ENCODE measurements at regions not wholly inside any gene's neighbourhood (a gene's known extent, or its start where the extent isn't known, plus 50 kb on each side); places are given as distances from the start of the nearest gene placed in this dataset.

- TF ChIP-seq CTCF (IDR thresholded peaks at IDR 0.05; ENCODE audit: borderline replicate concordance, insufficient read depth, low read depth, low read length), result no peak
These were observed 132.4 kb downstream of the TMEM174 start for GRCh38 chr5:73305386-73305785.

GRCh38 chr5:73304381-73304780, 131.4 kb downstream of the TMEM174 start:
- no peak for TF ChIP-seq CTCF (IDR thresholded peaks at IDR 0.05; ENCODE audit: borderline replicate concordance, insufficient read depth, low read depth, low read length)
- no peak overlapping the region for H3K4me3 ChIP-seq (ENCODE audit: low read depth, low read length)

More at GRCh38 chr5:73305386-73305785, 132.4 kb downstream of the TMEM174 start:
- H3K4me3 ChIP-seq (ENCODE audit: low read depth, low read length), result no peak overlapping the region

GRCh38 chr5:73303148-73304079, 130.4 kb downstream of the TMEM174 start:
- H3K4me3 ChIP-seq (ENCODE audit: low read depth, low read length), result no peak overlapping the region
- TF ChIP-seq CTCF (IDR thresholded peaks at IDR 0.05; ENCODE audit: borderline replicate concordance, insufficient read depth, low read depth, low read length), result no peak

GRCh38 chr5:73302797-73303147, 129.8 kb downstream of the TMEM174 start:
- TF ChIP-seq CTCF (IDR thresholded peaks at IDR 0.05; ENCODE audit: borderline replicate concordance, insufficient read depth, low read depth, low read length), result no peak
- no peak overlapping the region for H3K4me3 ChIP-seq (ENCODE audit: low read depth, low read length)

- no peak for TF ChIP-seq CTCF (IDR thresholded peaks at IDR 0.05; ENCODE audit: borderline replicate concordance, insufficient read depth, low read depth, low read length)
These were observed 128.4 kb downstream of the TMEM174 start for GRCh38 chr5:73301208-73301901.

GRCh38 chr5:73300337-73301207, 127.6 kb downstream of the TMEM174 start:
- no peak overlapping the region for H3K4me3 ChIP-seq (ENCODE audit: low read depth, low read length)
- TF ChIP-seq CTCF (IDR thresholded peaks at IDR 0.05; ENCODE audit: borderline replicate concordance, insufficient read depth, low read depth, low read length), result no peak

More at GRCh38 chr5:73301208-73301901, 128.4 kb downstream of the TMEM174 start:
- H3K4me3 ChIP-seq (ENCODE audit: low read depth, low read length), result no peak overlapping the region
